GM23248 (cell line): ENCODE measurements at regions not wholly inside any gene's neighbourhood (a gene's known extent, or its start where the extent isn't known, plus 50 kb on each side); places are given as distances from the start of the nearest gene placed in this dataset.

ENCODE experiments used
- EZH2 ChIP-seq: fragments of 200-600 bp; sonication (generic); IDR thresholded peaks from 2 replicates; pipeline ENCODE4 v1.6.1; 2018; ENCODE audit warnings: antibody characterized with exemption, mild to moderate bottlenecking; ENCODE audit not compliant: insufficient read depth, poor library complexity, severe bottlenecking
- EZH2phosphoT487 ChIP-seq: fragments of 200-600 bp; sonication (generic); IDR thresholded peaks from 2 replicates; pipeline ENCODE4 v1.6.1; 2018; ENCODE audit warnings: antibody characterized with exemption, moderate library complexity, mild to moderate bottlenecking, low read depth; ENCODE audit not compliant: insufficient read depth

GRCh38 chr9:118577121-118577520 is 792.1 kb downstream of the BRINP1 start:
- TF ChIP-seq EZH2 (no peak), EZH2phosphoT487 (no peak)
